Umbilical cord (tissue), 1 donor: ENCODE measurements at regions not wholly inside any gene's neighbourhood (a gene's known extent, or its start where the extent isn't known, plus 50 kb on each side); places are given as distances from the start of the nearest gene placed in this dataset.
"Not testable (repeated sequence)": the region's sequence is repeated elsewhere in the genome, so short reads cannot be mapped to it uniquely, and the experiment has no call there.

Experiments
- DNase-seq: peaks from one replicate; pipeline ENCODE4 v3.0.0-alpha.2; 2015; ENCODE audit warnings: low spot score

DNA sequence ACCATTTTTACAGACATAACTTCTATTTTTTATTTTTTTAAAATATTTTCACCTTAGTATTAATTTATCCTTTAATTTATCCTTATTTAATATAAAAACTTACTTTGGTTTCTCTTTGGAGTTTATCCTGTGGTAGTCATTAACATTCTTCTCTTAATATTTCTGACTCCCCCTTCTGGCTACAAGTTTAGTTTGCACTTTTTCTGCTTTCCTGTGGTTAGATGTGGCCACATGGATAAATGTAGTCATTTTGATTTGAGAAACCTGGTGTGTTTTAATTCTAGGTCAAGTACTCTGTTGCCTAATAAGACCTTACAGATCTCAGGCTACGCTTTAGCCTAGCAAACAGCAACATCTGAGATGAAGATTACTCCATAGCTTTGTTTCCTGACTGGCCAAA lies 1187.5 kb downstream of the HACE1 start:
- DNase-seq: peak; percentile 2

DNA sequence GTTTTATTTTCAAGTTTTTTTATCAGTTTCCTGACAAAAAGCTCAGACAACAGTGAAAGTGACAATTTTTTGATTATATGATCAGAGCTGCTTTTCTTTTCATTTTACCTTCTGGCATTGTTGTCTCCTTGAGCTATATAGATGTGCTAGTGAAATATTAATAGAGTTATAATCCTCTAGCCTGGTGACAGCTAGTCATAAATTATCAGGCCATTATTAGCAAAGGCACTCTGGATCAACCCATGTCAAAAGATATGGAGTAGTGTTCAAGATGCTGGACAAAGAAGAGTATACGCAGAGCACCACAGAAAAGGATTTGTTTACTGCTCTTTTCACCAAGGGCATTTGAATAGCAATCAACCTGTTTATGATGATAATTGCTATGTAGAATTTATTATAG lies 1230.1 kb downstream of the HACE1 start:
- DNase-seq: no peak

- DNase-seq: no peak
Measured at GRCh38 chr6:103617642-103618041, 1242.1 kb downstream of the HACE1 start.

DNA sequence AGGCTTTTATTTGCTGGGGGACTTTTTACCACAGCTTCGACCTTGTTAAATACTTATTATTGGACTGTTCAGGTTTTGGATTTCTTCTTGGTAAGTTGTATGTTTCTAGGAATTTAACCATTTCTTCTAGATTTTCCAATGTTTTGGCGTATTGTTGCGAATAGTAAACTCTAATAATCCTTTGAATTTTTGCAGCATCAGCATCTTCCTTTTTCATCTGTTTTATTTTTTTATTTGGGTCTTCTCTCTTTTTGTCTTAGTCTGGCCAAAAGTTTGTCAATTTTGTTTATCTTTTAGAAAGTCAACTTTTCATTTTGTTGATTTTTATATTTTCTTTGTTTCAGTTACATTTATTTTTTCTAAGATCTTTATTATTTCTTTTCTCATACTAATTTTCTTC lies 1272.0 kb downstream of the HACE1 start:
- no peak for DNase-seq

GRCh38 chr6:103578115-103578514 lies 1281.6 kb downstream of the HACE1 start:
- DNase-seq: no peak

DNA sequence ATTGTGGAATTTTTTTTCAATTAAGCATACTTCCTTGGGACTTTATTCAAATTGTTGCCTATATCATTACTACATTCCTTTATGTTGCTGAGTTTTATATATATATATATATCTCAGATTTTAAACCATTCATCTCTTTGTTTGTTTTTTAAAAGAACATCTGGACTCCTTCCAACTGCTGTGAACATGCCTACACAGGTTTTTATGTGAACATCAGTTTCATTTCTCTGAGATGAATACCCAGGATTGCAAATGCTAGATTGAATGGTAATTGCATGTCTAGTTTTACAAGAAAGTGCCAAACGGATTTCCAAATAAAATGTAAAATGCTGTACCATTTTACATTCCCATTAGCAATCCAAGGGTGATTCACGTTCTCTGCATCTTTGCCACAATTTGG lies 1289.3 kb downstream of the HACE1 start:
- no peak for DNase-seq

DNA sequence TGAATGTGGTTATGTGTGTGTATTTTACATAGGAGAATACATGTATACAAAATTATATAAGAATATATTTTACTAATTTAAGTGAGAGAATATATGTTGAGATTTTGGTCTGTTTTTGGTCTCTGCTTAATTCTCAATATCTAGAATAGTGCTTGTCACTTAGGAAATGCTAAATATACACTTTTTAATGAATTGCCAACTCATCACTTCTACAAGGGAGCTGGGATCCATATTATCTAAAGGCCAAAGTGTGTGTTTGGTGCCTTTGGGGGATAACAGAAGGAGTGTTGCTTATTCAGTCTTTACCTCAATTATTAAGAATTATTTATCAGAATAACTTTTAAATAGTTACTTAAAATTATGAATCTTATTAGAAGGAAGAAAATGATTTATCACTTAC lies 1304.8 kb downstream of the HACE1 start:
- DNase-seq: no peak

DNA sequence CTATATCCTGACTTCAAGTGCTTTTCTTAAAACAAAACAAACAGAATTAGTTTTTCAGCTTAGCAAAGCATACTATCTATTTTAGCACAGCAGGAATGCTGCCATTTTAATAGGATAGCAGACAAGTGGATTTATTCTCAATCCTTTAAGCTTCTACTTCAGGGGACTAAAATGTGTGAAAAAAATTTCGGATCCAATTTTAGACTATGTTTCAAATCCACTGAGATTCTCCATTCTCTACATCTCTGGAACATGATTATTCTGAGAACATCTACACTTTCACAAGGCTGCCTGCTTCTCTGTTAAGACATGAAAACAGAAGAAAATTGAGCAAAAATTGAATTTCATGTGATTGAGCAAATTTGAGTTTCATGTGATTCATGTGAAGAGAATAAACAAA lies 1321.3 kb downstream of the HACE1 start:
- DNase-seq: no peak

DNA sequence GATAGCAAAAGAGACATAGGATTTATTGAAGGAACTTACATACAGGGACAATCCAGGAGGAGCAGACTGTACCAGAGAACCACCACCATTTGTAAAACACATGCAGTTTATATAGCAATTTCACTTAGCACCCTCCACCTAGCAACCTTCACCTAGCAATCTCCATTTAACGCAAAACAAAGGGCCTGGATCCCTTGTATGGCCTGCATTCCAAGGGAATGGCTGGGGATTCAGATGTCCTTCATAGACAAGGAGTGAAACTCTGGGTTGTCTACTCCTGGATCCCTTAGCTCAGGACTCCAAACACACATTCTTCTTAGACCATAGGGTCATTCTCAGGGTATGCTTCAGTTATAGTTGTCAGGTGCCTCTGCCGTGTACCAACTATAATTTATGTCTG lies 1324.9 kb downstream of the HACE1 start:
- DNase-seq: no peak

DNA sequence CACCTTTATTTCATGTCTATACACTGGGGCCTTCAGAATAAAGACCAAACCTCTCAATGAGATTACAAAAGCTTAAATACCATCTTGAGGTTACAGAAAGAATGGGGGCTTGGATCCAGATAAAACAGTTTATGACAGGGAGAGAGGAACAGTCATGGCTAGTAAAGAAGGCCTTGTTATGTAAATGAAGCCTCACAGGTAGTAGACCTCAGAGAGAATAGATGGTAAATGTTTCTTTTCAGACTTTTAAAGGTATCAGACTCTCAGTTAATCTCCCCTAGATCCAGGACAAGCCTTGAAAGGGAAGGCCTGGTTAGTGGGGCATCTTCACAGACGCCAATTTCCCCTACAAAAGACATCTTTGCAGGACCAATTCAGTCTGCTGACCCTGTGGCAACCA lies 1325.6 kb downstream of the HACE1 start:
- no peak for DNase-seq

GRCh38 chr6:103522045-103522444 lies 1337.7 kb downstream of the HACE1 start:
- DNase-seq: no peak

- no peak for DNase-seq
Measured at GRCh38 chr6:103516336-103516735, 1343.4 kb downstream of the HACE1 start.

GRCh38 chr6:103507052-103507451 lies 1352.7 kb downstream of the HACE1 start:
- DNase-seq: no peak

GRCh38 chr6:103505155-103505518 lies 1354.6 kb downstream of the HACE1 start:
- DNase-seq: no peak

DNA sequence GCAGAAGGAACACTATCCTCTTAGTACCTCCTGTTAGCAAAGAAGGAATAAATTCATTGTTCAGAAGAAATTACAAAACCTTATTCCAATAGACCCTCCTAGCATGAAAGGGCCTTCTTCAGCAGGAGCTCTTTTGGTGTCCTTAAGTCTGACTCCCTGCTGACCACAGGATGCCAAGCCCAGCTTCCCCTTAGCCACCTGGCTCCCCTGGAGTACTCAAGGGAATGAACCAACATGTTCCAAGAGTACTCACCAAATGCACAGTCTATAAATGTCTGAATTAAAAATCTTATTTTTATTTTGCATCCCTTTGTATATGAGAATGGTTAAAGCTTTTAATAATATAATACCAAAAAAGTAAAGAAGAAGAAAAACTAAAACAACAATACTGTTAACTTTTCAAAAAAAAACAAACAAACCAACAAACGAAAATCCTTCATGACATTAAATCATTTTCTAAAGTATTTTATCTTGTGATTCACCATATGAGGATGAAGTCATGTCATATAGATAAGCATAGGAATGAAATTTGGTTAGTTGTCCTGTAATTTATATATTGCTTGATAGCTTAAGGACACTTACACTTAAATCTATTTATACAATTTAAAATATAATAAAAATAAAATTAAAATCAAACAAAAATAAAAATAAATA lies 1355.1 kb downstream of the HACE1 start:
- DNase-seq: no peak

DNA sequence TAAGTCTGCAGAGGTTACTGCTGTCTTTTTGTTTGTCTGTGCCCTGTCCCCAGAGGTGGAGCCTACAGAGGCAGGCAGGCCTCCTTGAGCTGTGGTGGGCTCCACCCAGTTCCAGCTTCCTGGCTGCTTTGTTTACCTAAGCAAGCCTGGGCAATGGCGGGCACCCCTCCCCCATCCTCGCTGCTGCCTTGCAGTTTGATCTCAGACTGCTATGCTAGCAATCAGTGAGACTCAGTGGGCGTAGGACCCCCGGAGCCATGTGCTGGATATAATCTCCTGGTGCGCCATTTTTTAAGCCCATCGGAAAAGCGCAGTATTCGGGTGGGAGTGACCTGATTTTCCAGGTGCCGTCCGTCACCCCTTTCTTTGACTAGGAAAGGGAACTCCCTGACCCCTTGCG lies 1363.1 kb downstream of the HACE1 start:
- DNase-seq: not testable (repeated sequence)

- no peak for DNase-seq
Measured at GRCh38 chr6:103456652-103457051, 1403.1 kb downstream of the HACE1 start.

DNA sequence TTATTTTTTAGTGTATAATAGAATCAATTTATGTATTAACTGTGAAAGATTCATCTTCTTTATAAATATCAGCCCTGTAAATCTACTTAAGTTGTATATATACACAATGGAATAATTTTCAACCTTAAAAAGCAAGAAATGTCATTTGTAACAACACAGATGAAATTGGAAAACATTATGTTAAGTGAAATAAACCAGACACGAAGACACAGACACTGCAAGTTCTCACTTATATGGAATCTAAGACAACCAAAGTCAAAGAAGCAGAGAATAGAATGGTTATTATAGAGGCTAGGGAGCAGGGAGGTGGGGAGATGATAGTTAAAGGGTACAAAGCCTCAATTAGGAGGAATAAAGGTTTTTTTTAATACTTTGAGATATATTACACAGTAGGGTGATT lies 1404.4 kb downstream of the HACE1 start:
- no peak for DNase-seq

- no peak for DNase-seq
Measured at GRCh38 chr6:103409475-103409874, 1450.2 kb downstream of the HACE1 start.

GRCh38 chr6:103405321-103405720 lies 1454.4 kb downstream of the HACE1 start:
- DNase-seq: no peak

GRCh38 chr6:103404799-103405198 lies 1454.9 kb downstream of the HACE1 start:
- DNase-seq: no peak

DNA sequence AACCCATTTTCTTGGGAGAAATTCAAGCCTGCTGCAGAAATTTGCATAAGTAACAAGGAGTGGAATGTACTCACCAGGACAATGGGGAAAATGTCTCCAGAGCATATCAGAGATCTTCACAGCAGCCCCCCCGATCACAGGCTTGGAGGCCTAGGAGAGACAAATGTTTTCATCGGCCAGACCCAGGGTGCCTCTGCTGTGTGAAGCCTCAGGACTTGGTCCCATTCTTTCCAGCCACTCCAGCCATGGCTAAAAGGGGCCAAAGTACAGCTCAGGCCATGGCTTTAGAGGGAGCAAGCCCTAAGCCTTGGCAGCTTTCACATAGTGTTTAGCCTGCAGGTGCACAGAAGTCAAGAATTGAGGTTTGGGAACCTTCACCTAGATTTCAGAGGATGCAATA lies 1463.0 kb downstream of the HACE1 start:
- no peak for DNase-seq

DNA sequence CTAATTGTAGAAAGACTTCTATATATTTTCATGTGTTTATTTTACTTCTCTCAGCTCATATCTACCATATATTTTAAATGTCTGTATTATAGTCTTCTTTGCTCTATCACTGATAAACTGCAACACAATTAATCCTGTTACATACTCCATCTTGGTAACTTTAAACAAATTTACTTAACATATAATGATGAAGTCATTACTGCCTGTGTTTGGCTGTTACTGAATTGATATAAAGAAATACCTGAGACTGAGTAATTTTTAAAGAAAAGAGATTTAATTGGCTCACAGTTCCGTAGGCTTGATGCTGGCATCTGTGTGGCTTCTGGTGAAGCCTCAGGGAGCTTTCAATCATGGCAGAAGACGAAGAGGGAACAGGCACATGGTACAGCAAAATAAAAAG lies 1480.4 kb downstream of the HACE1 start:
- DNase-seq: no peak

DNA sequence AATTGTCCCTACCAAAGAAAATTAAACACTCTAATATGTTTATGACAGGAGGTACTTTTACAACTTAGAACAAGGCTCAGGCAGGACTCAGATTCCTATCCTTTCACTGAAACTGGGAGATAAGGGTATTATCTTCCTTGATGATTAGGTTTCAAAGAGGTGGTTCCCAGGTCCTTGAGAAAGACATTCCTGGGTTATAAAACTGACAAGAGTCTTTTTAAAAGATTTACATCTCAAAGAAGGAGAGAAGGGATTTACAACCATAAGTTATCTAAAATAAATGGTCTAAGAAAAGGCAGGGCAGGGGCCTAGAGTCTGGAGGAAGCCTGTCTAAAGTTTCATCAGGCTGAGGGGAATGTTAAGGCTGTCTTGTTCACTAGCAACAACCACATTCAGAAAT lies 1492.5 kb downstream of the HACE1 start:
- DNase-seq: peak; percentile 40
